GM21528 (cell line): ENCODE measurements at regions not wholly inside any gene's neighbourhood (a gene's known extent, or its start where the extent isn't known, plus 50 kb on each side); places are given as distances from the start of the nearest gene placed in this dataset.
"Not testable (repeated sequence)": the region's sequence is repeated elsewhere in the genome, so short reads cannot be mapped to it uniquely, and the experiment has no call there.

Source experiments
- ATAC-seq: cut with Tn5 transposase; IDR thresholded peaks from one replicate; pipeline ENCODE4 v1.9.1; 2021; ENCODE audit warnings: mild to moderate bottlenecking, moderate library complexity; ENCODE audit not compliant: unreplicated experiment, low FRiP score

GRCh38 chr5:8828596-8829322, 717.1 kb downstream of the SEMA5A start:
- no peak for ATAC-seq

- no peak for ATAC-seq
Observed at GRCh38 chr5:8829323-8830029, 716.4 kb downstream of the SEMA5A start.

GRCh38 chr5:8831251-8831650, 714.6 kb downstream of the SEMA5A start:
- no peak for ATAC-seq

- ATAC-seq = no peak
Observed at GRCh38 chr5:8831854-8832253, 714.0 kb downstream of the SEMA5A start.

- ATAC-seq = no peak
Observed at GRCh38 chr5:8839361-8840055, 706.4 kb downstream of the SEMA5A start.

- ATAC-seq = no peak
Observed at GRCh38 chr5:8840237-8840636, 705.6 kb downstream of the SEMA5A start.

GRCh38 chr5:8840746-8841145, 705.1 kb downstream of the SEMA5A start:
- ATAC-seq = not testable (repeated sequence)

GRCh38 chr5:8842971-8843551, 702.8 kb downstream of the SEMA5A start:
- ATAC-seq = no peak

- no peak for ATAC-seq
Observed at GRCh38 chr5:8843771-8844170, 702.1 kb downstream of the SEMA5A start.

GRCh38 chr5:8844206-8844605, 701.7 kb downstream of the SEMA5A start:
- ATAC-seq = no peak

GRCh38 chr5:8844847-8845246, 701.0 kb downstream of the SEMA5A start:
- no peak for ATAC-seq

GRCh38 chr5:8845296-8845695, 700.6 kb downstream of the SEMA5A start:
- no peak for ATAC-seq

- no peak for ATAC-seq
Observed at GRCh38 chr5:8848366-8848765, 697.5 kb downstream of the SEMA5A start.

GRCh38 chr5:8848997-8849594, 696.8 kb downstream of the SEMA5A start:
- no peak for ATAC-seq

- ATAC-seq = no peak
Observed at GRCh38 chr5:8851101-8851500, 694.8 kb downstream of the SEMA5A start.

GRCh38 chr5:8857051-8857450, 688.8 kb downstream of the SEMA5A start:
- no peak for ATAC-seq

GRCh38 chr5:8861764-8862163, 684.1 kb downstream of the SEMA5A start:
- ATAC-seq = no peak

- ATAC-seq = no peak
Observed at GRCh38 chr5:8864053-8864452, 681.8 kb downstream of the SEMA5A start.

- no peak for ATAC-seq
Observed at GRCh38 chr5:8865266-8865665, 680.6 kb downstream of the SEMA5A start.

- no peak for ATAC-seq
Observed at GRCh38 chr5:8865686-8866374, 680.0 kb downstream of the SEMA5A start.
